Activated CD4-positive, CD25-positive, alpha-beta regulatory T cell (primary cell): ENCODE measurements at regions not wholly inside any gene's neighbourhood (a gene's known extent, or its start where the extent isn't known, plus 50 kb on each side); places are given as distances from the start of the nearest gene placed in this dataset.

Experiments
- DNase-seq, 4 experiments: peaks; one replicate each; lab custom pipeline; 2025; lab: John Stamatoyannopoulos, UW

GRCh38 chr9:8088477-8088876, 288.9 kb upstream of the DMAC1 start:
- no peak for DNase-seq

DNA sequence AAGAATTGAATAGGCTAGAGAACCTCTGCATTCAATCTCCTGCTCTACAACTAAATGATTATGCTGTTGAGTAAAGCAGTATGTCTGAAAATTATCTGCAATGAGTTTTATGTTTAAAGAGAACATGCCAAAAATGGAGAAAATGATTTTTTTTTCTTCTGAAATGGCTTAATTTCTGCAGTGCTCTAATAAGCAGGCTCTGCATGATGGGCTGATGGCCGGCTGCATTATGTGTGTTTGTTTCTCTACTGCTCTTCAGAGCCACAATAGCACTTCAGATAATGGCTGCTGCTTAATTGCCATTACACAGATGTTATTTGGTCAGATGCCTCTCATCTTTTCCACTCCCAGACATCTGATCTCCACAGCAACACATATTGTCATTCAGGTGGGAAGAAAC, 286.4 kb upstream of the DMAC1 start:
- no peak for DNase-seq

DNA sequence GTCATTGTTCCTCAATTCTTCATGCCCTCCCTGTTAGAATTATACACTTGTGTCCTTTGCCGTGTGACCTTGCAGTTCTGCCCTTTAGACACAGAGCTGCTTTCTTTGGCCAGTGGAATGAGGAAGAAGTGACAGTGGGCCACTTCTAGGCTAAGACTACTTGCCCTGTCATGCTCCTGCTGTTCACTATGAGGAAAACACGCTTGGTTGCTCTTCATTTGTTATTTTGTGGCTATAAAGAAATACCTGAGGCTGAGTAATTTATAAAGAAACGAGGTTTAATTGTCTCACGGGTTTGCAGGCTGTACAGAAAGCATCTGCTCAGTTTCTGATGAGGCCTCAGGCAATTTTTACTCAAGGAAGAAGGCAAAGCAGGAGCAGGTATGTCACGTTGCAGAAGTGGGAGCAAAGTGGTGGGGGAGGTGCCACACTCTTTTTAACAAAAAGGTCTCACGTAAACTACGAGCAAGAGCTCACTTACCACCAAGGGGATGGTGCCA, 279.1 kb upstream of the DMAC1 start:
- DNase-seq = no peak

DNA sequence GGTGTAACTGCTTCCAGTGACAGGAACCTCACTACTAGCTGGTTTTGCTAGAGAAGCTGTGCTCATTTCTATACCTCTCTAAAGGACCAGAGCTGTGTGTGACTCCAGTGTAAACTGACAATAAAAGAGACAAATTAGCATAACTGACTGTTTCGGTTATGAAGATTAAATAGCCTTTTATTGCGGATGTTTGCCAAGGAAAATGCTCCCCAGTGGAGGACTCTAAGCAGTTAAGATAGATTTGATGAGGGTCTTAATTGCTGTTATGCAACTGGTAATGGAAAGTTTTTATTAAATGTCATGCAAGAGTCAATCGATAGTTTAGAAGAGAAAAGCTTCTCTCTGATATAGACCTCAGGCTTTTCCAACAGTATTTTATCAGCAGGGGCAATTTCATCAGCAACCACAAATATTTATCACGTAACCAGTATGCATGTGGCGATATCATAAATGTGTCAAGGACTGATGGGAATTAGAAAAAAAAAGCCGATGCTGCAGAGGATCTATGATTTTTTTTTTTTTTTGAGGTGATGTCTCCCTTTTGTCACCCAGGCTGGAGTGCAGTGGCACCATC, 275.2 kb upstream of the DMAC1 start:
- no peak for DNase-seq

GRCh38 chr9:8071445-8071798, 271.8 kb upstream of the DMAC1 start:
- no peak for DNase-seq

GRCh38 chr9:8070779-8071444, 271.3 kb upstream of the DMAC1 start:
- no peak for DNase-seq

- DNase-seq = no peak
Measured at GRCh38 chr9:8062459-8062858, 262.9 kb upstream of the DMAC1 start.

GRCh38 chr9:8053501-8053900, 253.9 kb upstream of the DMAC1 start:
- DNase-seq = no peak

DNA sequence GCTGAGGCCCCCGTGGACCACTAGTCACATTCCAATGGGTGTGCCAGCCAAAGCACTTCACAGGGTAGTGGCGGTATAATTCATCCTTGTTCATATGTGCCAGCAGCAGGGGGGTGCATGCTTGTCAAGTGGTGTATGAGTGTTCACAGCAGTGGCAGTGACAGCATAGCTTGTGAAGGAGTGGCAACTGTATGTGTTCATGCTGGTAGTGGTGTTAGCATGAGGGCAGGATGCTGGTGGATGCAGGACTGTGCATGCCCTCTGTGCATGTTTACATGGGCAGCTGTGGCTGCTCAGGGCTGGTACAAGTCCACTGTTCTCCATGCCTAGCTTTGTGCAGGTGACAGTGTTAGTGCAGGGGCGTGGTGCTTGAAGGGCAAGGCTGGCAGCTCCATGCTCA, 253.4 kb upstream of the DMAC1 start:
- no peak for DNase-seq

- DNase-seq = no peak
Measured at GRCh38 chr9:8037745-8038144, 238.2 kb upstream of the DMAC1 start.

GRCh38 chr9:8036914-8037524, 237.4 kb upstream of the DMAC1 start:
- no peak for DNase-seq

GRCh38 chr9:8033794-8034193, 234.2 kb upstream of the DMAC1 start:
- DNase-seq = no peak

GRCh38 chr9:8030095-8030494, 230.5 kb upstream of the DMAC1 start:
- DNase-seq = no peak

- no peak for DNase-seq
Measured at GRCh38 chr9:8027351-8027750, 227.8 kb upstream of the DMAC1 start.

DNA sequence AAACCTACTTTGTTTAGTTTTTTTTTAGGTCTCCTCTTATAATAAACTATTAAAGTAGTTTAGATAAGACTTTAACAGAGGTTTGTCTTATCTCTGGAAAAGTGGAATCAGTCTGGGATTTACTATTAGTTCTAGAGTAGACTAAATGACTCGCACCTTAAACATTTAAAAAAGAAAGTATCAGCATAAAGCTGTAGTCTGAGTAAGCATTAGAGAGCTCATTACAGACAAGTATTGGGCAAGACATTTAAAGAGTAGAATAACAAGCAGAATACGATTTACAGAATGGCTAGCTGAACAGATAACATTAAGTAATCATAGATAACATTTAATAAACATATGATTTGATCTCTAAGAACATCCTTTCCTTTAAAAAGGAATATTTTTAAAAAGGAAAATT, 226.0 kb upstream of the DMAC1 start:
- DNase-seq = no peak

- no peak for DNase-seq
Measured at GRCh38 chr9:8020186-8020585, 220.6 kb upstream of the DMAC1 start.

- DNase-seq = no peak
Measured at GRCh38 chr9:8019636-8020035, 220.1 kb upstream of the DMAC1 start.

GRCh38 chr9:8014997-8015682, 215.6 kb upstream of the DMAC1 start:
- DNase-seq = no peak

- no peak for DNase-seq
Measured at GRCh38 chr9:8012986-8013385, 213.4 kb upstream of the DMAC1 start.

DNA sequence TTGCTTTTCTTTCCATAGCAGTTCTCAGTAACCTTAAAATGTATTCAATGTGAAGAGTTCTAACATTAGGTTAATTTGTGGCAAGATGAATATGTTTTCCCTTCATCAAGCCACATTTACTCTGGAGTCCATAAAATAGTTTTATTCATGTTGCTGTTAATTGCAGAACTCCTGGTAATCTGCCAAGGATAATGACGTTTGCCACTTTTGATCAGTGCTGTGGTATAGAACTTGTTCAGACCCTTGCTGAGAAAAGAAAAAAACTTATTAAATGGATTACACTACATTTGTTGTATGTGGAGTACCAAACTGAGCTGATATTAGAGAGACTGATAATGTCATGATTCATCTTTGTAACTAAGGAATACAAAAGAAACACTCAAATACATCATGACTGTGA, 212.4 kb upstream of the DMAC1 start:
- DNase-seq = no peak

GRCh38 chr9:7996558-7996957, 197.0 kb upstream of the DMAC1 start:
- DNase-seq = no peak

DNA sequence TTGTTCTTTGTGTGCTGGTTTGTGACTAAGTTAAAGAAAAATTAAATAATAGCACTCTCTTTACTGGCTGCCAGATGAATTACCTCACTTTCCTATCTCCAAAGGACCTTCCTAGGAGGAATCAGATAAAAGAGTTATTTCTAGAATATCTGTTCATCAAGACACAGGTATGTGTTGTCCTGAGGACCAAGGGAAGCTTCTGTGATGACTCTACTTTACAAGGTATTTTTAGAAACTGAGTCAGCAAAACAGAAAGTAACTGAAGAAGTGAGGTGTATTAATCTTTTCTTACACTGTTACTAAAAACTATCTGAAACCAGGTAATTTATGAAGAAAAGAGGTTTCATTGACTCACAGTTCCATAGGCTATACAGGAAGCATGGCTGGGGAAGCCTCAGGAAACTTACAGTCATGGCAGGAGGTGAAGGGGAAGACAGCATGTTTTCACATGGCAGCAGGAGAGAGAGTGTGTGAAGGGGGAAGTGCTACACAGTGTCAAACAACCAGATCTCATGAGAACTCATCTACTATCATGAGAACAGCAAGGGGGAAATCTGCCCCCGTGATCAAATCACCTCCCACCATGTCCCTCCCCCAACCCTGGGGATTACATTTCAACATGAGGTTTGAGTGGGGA, 189.2 kb upstream of the DMAC1 start:
- DNase-seq = no peak

DNA sequence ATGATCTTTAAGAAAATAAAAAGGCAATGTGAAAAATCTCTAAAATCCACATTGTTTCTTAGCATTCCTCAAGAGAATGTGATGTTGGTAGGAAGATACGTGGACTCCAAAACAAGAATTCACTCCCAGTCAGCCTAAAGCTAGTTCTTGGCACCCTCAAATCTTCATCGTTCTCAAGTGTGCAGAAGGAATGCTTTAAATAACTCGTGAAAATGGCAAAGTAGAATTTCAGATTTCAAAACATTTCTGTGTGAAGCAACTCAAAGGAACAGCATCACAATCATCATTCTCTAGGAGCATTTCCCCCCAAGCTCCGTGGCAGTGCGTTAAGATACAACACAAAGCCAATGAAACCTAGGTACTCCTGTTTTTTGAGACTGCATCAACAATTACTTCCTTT, 185.1 kb upstream of the DMAC1 start:
- no peak for DNase-seq
